HL-60 (cell line): ENCODE measurements at regions not wholly inside any gene's neighbourhood (a gene's known extent, or its start where the extent isn't known, plus 50 kb on each side); places are given as distances from the start of the nearest gene placed in this dataset.

Experiments used
- GABPA ChIP-seq: IDR thresholded peaks from 2 replicates; pipeline ENCODE4 v1.6.1; 2012; ENCODE audit warnings: low read depth
- POLR2AphosphoS5 ChIP-seq: IDR thresholded peaks from 2 replicates; pipeline ENCODE4 v1.6.1; 2012; ENCODE audit warnings: low read depth
- REST ChIP-seq: IDR thresholded peaks from 2 replicates; pipeline ENCODE4 v1.6.1; 2012; ENCODE audit warnings: low read depth; ENCODE audit not compliant: insufficient replicate concordance
- TF ChIP-seq, protein P1 (sequence below): IDR thresholded peaks from one replicate; pipeline ENCODE4 v1.5.1; 2011; ENCODE audit warnings: low read length, control low read depth, inconsistent platforms; ENCODE audit not compliant: insufficient read depth

- no peak for TF ChIP-seq POLR2AphosphoS5
- TF ChIP-seq, protein P1, sequence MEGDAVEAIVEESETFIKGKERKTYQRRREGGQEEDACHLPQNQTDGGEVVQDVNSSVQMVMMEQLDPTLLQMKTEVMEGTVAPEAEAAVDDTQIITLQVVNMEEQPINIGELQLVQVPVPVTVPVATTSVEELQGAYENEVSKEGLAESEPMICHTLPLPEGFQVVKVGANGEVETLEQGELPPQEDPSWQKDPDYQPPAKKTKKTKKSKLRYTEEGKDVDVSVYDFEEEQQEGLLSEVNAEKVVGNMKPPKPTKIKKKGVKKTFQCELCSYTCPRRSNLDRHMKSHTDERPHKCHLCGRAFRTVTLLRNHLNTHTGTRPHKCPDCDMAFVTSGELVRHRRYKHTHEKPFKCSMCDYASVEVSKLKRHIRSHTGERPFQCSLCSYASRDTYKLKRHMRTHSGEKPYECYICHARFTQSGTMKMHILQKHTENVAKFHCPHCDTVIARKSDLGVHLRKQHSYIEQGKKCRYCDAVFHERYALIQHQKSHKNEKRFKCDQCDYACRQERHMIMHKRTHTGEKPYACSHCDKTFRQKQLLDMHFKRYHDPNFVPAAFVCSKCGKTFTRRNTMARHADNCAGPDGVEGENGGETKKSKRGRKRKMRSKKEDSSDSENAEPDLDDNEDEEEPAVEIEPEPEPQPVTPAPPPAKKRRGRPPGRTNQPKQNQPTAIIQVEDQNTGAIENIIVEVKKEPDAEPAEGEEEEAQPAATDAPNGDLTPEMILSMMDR: no peak
- TF ChIP-seq REST: no peak
- no peak for TF ChIP-seq GABPA
Measured at GRCh38 chr11:70594606-70595005, 196.3 kb downstream of the CTTN start.
